HUES6 (cell line): ENCODE measurements at regions not wholly inside any gene's neighbourhood (a gene's known extent, or its start where the extent isn't known, plus 50 kb on each side); places are given as distances from the start of the nearest gene placed in this dataset.
"Not testable (repeated sequence)": the region's sequence is repeated elsewhere in the genome, so short reads cannot be mapped to it uniquely, and the experiment has no call there.

ENCODE experiments used
- H3K27ac ChIP-seq: 2 replicates; pipeline ENCODE4 v1.7.0; 2013; ENCODE audit warnings: low read depth, mild to moderate bottlenecking, low read length, inconsistent platforms
- H3K27me3 ChIP-seq: 2 replicates; pipeline ENCODE4 v1.6.1; 2013; ENCODE audit warnings: low read length; ENCODE audit not compliant: control insufficient read depth, insufficient read depth
- H3K36me3 ChIP-seq: 2 replicates; pipeline ENCODE4 v1.6.1; 2013; ENCODE audit warnings: low read length; ENCODE audit not compliant: control insufficient read depth, insufficient read depth
- H3K4me1 ChIP-seq: 2 replicates; pipeline ENCODE4 v1.6.1; 2013; ENCODE audit warnings: low read length; ENCODE audit not compliant: control insufficient read depth, insufficient read depth
- H3K4me3 ChIP-seq: 2 replicates; pipeline ENCODE4 v1.5.1; 2013; ENCODE audit warnings: low read depth, low read length
- H3K9ac ChIP-seq: one replicate; pipeline ENCODE4 v1.6.1; 2013; ENCODE audit warnings: mild to moderate bottlenecking, low read length
- H3K9me3 ChIP-seq: 2 replicates; pipeline ENCODE4 v1.6.1; 2013; ENCODE audit warnings: low read depth, low read length; ENCODE audit not compliant: control insufficient read depth, insufficient read depth

DNA sequence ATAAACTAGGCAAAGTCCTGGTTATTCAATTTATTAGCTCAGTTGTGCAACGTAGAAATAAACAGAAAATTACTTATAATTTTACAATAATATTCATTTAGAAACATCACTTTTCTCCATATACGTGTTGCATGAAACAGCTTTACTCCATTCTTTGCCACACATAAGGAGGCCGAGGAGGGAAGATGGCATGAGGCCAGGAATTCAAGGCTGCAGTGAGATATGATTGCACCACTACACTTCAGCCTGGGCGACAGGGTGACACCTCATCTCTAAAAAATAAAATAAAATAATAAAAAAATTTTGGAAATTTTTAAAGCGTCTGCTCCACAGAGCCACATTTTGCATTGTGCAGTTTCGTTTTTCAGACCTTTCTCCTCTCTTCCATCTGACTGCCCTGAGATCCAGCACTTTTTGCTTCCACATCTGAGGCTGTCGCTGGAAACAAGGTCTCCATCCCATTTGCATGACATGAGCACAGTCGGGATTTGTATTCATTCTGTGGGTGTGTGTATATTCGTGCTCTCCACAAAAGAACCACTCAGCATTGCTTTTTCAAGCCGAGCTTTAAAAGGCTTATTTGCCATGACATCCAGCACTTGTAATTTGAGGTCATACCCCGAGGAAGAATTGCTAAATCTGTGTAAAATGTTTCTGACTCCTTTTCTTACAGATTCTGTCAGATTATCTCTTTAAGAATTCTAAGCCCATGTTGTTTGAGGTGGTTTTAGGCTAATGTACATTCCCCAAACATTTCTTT lies 98.6 kb upstream of the MSX2 start:
- no peak overlapping the region for H3K9ac ChIP-seq
- no peak overlapping the region for H3K4me3 ChIP-seq
- no peaks in the 10 kb centered on the region for H3K36me3 ChIP-seq
- H3K27ac ChIP-seq: no peak overlapping the region
- peaks cover 14% of the 10 kb centered on the region for H3K4me1 ChIP-seq
- no peaks in the 10 kb centered on the region for H3K27me3 ChIP-seq
- H3K9me3 ChIP-seq: peaks cover 3% of the 10 kb centered on the region; the same call in 1 of the 2 replicates

DNA sequence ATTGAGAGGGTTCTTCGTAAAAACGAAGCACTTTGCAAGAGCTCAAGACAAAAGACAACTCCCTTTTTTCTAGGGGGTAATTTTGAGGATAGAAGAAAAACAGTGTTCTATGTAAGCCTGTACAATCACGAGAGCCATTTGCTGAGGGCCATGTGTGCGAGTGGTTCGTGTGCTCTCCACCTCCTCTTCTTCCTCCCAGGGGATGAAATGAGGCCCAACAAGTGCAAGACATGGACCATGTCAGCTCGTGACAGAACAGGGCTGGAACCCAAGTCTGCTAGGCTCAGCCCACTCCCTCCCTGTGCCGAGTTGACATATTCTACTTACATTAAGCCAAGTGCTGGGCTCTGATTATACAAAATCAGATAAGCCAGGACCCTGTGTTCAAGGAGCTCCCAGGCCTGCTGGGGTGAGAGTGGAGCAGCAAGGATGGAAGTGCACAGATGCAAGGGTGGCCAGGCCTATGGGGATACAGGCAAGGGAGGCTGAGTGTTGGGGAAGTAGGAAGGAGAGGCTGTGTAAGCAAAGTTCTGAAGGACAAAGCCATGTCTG lies 97.9 kb upstream of the MSX2 start:
- Histone ChIP-seq H3K9me3 (peaks cover 3% of the 10 kb centered on the region; the same call in 1 of the 2 replicates), H3K27ac (no peak overlapping the region), H3K4me3 (no peak overlapping the region), H3K36me3 (no peaks in the 10 kb centered on the region), H3K9ac (no peak overlapping the region), H3K27me3 (no peaks in the 10 kb centered on the region), H3K4me1 (peaks cover 14% of the 10 kb centered on the region)

DNA sequence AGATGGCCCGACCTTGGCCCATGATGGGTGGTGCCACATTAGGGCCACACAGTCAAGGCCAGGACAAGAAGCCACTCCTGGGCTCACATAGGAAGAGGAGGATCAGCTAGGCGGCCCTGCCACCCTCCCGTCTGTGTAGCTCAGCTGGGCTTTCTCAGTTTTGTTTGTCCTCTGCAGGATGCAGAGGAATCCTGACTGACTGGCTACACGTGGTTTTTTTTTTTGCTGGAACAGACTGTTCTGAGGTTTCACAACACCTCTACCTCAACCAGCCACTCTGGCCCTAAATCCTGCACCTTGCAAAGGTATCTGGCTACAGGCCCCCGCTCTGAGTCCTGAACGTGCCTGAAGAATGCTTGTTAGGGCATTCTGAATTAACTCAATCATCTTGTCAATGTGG lies 88.3 kb upstream of the MSX2 start:
- Histone ChIP-seq H3K36me3 (no peaks in the 10 kb centered on the region), H3K4me1 (0 out of 2 replicates have a peak, but pooled peaks cover 2% of the 10 kb centered on the region), H3K27me3 (no peaks in the 10 kb centered on the region), H3K4me3 (no peak overlapping the region), H3K27ac (no peak overlapping the region), H3K9me3 (no peaks in the 10 kb centered on the region), H3K9ac (no peak overlapping the region)

DNA sequence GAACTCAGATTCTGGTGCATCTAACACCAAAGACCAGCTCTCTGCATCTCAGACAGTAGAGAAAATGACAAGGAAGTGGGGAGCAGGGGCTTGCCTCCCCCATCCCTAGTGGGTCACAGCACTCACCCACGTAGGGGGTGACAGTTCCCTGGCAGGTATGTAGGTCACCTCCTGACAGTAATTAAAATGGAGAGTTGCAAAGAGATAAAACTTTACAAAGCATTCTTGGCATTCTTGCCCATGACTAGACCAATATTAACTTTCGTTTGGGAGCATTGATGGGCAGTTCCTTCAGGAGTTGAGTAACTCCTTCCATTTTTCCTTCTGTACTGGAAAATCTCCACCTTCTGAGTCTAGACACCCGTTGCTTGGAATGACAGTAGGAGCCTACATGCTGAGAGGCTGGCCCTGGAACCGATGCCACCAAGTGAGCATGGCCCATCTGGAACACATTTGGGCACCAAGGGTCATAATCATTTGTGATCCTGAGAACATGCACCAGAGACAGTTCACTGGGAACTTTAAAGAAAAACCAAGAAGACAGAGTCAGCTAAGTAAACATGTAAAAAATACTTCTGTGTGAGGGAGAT lies 81.5 kb upstream of the MSX2 start:
- Histone ChIP-seq H3K9ac (no peak overlapping the region), H3K27me3 (no peaks in the 10 kb centered on the region), H3K27ac (no peak overlapping the region), H3K36me3 (no peaks in the 10 kb centered on the region), H3K9me3 (peaks cover 15% of the 10 kb centered on the region), H3K4me3 (no peak overlapping the region), H3K4me1 (0 out of 2 replicates have a peak, but pooled peaks cover 7% of the 10 kb centered on the region)

DNA sequence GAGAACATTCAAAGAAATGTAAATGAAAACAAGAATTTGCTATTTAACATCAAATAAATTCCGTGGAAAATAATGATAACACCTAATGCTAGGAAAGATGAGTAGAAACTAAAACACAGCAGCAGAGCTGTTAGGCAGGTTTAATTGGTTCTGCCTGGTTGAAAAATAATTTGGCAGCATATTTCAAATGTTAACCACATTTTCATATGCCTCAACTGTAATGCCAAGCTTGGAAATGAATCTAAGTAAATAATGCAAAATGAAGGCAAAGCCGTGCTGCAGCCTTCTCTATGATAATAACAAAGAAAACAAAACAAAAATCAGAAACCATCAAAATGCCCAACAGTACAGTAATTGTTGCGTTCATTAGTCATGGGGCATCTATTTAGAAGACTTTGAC lies 79.9 kb upstream of the MSX2 start:
- H3K9ac ChIP-seq: no peak overlapping the region
- H3K4me1 ChIP-seq: 0 out of 2 replicates have a peak, but pooled peaks cover 4% of the 10 kb centered on the region
- no peak overlapping the region for H3K27ac ChIP-seq
- no peaks in the 10 kb centered on the region for H3K36me3 ChIP-seq
- H3K27me3 ChIP-seq: no peaks in the 10 kb centered on the region
- H3K9me3 ChIP-seq: peaks cover 18% of the 10 kb centered on the region
- no peak overlapping the region for H3K4me3 ChIP-seq

DNA sequence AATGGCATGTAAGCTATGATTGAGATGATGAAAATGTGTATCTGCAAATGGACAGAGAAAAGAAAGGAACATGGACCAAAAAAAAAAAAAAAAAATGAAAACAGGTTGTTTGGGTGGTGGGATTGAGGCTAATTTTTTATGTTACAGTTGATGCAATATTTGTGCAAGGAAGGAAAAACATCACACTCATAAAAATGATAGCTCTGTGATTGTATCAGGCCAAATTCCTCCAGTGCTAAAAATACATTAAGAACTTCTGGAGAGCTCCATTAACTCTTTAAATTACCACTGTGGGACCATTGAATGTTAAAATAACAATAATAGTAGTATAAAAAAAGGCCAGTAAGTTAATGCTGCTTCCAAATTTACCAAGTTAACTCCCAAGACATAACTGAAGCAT lies 79.5 kb upstream of the MSX2 start:
- Histone ChIP-seq H3K9me3 (peaks cover 18% of the 10 kb centered on the region), H3K9ac (no peak overlapping the region), H3K4me1 (0 out of 2 replicates have a peak, but pooled peaks cover 4% of the 10 kb centered on the region), H3K27me3 (no peaks in the 10 kb centered on the region), H3K4me3 (no peak overlapping the region), H3K27ac (no peak overlapping the region), H3K36me3 (no peaks in the 10 kb centered on the region)

DNA sequence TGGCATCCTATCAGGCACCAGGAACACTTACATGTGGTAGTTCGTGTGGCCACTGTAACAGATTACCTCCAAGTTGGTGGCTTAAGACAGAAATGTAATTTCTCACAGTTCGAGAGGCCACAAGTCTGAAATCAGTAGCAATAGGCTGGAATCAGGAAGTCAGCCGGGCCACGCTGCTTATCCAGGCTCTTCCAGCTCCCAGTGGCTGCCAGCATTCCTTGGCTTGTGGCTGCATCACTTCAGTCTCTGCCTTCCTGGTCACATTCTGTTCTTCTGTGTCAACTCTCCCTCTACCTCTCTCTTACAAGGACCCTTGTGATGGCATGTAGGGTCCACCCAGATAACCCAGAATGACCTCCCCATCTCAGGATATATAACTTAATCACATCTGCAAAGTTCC lies 78.7 kb upstream of the MSX2 start:
- no peaks in the 10 kb centered on the region for H3K27me3 ChIP-seq
- H3K27ac ChIP-seq: no peak overlapping the region
- no peaks in the 10 kb centered on the region for H3K36me3 ChIP-seq
- H3K4me3 ChIP-seq: no peak overlapping the region
- no peak overlapping the region for H3K9ac ChIP-seq
- H3K4me1 ChIP-seq: 0 out of 2 replicates have a peak, but pooled peaks cover 4% of the 10 kb centered on the region
- peaks cover 18% of the 10 kb centered on the region for H3K9me3 ChIP-seq

DNA sequence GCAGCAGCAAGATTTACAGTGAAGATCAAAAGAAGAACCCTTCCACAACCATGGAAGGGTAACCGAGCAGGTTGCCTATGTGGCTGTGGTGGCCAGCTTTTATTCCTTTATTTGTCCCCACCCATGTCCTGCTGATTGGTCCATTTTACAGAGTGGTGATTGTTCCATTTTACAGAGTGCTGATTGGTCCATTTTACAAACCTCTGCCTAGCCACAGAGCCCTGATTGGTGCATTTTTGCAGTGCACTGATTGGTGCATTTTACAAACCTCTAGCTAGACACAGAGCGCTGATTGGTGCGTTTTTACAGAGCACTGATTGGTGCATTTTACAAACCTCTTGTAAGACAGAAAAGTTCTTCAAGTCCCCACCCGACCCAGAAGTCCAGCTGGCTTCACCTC lies 75.8 kb upstream of the MSX2 start:
- not testable (repeated sequence) for H3K9ac ChIP-seq, H3K27me3 ChIP-seq, H3K27ac ChIP-seq, H3K4me3 ChIP-seq, H3K36me3 ChIP-seq, H3K4me1 ChIP-seq
- peaks cover 18% of the 10 kb centered on the region for H3K9me3 ChIP-seq

DNA sequence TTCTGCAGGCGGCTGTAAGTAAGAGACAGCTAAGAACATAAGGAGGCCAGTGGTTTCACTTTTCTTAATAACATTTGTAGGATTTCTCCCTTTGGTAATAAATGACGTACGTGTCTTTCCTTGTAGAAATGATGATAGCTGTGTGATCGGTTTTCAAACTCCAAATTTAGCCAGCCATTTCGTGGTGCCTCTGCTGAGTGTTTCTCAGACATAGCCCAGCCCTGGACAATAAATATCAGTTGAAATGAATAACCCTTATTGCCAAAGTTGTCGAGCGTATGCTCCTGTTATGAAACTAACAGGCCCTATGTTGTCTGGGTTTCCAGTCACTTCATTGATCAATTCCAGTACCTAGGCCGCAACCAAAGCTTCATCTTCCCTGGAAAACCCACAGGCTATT lies 75.0 kb upstream of the MSX2 start:
- Histone ChIP-seq H3K27me3 (no peaks in the 10 kb centered on the region), H3K9me3 (peaks cover 21% of the 10 kb centered on the region), H3K4me3 (no peak overlapping the region), H3K36me3 (no peaks in the 10 kb centered on the region), H3K9ac (no peak overlapping the region), H3K4me1 (no peaks in the 10 kb centered on the region), H3K27ac (no peak overlapping the region)

DNA sequence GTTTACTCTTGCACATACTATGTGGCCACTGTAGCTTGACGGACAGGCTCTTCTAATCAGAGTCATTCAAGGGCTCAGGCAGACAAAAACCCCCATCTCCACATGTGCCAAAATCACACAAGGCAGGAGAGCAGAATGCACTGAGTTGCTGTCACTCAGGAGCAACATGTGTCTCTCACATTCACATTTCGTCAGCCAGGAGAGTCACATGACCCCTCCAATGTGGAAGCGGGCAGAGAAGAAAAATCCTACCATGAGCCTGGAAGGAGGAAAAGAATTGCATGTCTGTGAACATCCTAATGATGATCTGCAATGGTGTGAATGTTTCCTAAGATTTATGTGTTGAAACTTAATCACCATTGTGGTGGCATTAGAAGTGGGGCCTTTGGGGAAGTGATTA lies 69.9 kb upstream of the MSX2 start:
- Histone ChIP-seq H3K27me3 (no peaks in the 10 kb centered on the region), H3K4me3 (no peak overlapping the region), H3K4me1 (no peaks in the 10 kb centered on the region), H3K9ac (no peak overlapping the region), H3K36me3 (no peaks in the 10 kb centered on the region), H3K9me3 (0 out of 2 replicates have a peak, but pooled peaks cover 3% of the 10 kb centered on the region), H3K27ac (no peak overlapping the region)

DNA sequence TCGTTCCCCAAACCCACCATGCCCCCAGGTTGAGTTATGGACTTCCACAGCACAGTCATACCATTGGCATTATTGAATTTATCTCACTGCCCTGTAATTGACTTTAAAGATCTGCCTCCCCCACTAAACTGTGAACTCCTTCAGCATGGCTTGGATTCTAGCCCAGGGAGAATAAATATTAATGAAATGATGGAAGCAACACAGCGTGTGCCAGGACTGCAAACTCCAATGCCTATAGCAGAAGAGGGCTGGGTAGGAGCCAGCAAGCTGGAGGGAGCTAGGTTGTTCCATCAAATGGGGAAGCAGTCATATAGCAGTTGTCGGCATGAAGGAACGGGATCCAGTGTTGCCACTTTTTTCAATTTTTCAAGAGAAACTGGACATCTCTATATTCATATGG lies 69.0 kb upstream of the MSX2 start:
- Histone ChIP-seq H3K27ac (no peak overlapping the region), H3K36me3 (no peaks in the 10 kb centered on the region), H3K4me1 (no peaks in the 10 kb centered on the region), H3K9ac (no peak overlapping the region), H3K27me3 (no peaks in the 10 kb centered on the region), H3K9me3 (0 out of 2 replicates have a peak, but pooled peaks cover 3% of the 10 kb centered on the region), H3K4me3 (no peak overlapping the region)
